HT-29 (cell line): ENCODE measurements at regions not wholly inside any gene's neighbourhood (a gene's known extent, or its start where the extent isn't known, plus 50 kb on each side); places are given as distances from the start of the nearest gene placed in this dataset.

Source experiments
- DNase-seq: peaks from one replicate; pipeline ENCODE4 v3.0.0-alpha.2; 2015; ENCODE audit warnings: low spot score

DNA sequence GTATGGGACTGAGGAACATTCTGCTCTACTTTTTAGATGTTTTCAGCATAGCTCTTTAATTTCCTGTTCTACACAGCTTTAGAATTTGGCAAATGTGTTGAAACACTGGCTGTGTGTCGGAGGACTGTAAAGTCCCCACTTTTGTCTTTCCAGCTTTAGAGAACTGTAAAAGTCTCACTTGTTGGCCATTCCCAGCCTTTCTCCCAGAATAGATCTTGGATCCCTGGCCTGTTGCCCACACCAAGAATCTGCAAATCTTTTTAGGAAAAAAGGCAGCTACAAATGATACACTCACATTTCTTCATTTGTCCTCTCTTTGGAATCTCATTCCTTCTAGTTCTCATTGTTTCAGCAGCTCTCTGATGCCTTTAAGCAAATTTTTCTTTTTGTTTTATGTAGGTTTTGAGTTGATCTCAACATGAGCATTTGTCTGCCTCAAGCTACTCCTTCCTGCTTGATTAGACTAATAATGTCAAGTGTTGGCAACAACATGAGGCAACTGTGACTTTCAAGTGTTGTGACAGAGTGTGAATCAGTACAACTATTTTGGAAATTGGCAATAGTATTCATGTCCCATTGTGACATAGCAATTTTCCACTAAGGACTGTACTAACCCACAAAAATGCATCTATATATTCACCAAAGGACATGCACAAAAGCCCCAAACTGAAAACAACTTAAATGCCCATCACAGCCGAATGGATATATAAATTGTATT, 610.8 kb downstream of the EPHA4 start:
- DNase-seq, result no peak

DNA sequence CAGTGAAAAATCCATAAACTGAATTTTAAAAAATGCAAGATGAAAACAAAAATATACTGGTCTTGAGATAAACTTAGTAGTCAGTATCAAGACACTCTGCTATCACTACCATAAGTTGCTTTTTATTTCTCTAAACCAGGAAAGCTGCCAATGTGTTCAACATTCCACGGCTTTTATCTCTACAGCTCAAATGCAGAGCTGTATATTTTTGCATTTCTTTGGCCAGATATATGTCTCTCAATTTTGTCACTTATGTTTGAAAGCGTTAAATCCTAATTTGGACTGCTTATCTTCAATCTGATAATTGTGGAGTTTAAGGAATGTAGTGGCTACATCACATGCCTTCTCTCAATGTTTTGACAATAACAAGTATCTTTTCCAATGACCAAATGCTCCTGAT, 609.5 kb downstream of the EPHA4 start:
- DNase-seq, result no peak

DNA sequence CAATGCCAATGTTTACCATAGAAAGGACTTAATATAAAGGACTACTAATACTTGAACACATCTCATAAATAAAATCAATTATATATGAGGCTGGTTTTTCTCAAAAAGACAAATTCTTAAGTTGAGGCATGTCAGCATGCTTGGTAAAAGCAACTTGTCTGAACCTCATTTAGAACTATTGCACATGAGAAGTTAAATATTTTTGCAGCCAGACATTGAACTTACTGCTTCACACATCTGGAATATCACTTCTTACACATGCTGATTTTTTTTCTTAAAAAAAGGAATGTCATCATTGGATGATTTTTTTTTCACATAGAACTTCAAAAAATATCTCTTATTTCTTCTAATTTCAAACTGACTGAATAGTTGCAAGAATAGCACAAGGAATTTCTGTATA, 609.0 kb downstream of the EPHA4 start:
- DNase-seq, result no peak

DNA sequence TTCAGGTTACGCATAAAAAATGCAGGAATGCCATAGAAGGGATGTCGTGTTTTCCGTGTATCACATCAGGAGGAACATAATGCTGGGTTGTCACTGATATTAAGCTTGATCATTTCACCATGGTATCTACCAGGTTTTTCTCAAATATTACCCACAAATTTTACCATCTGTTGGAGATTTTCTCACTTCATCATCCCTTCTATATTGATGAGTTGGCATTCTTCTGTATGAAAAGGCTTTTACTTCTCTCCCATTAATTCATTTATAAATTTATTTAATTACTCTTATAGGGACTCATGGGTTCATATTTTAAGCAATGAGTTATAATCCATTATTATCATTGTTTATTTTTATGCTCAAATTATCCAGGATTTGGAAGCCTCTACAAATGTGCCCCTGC, 608.2 kb downstream of the EPHA4 start:
- no peak for DNase-seq

DNA sequence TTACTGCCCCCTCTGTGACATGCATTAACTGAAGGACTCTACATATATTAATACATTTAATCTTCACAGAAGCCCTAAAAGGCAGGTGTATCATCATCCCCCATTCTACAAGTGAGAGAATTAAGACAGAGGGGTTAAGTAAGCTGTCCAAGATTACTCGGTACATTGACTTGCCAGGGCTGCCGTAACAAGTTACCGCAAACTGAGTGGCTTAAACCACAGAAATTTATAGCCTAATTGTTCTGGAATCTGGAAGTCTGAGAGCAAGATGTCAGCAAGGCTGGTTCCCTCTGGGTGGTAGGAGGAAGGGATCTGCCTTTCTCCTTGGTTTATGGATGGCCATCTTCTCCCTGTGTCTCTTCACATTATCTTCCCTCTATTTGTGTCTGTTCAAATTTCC, 605.5 kb downstream of the EPHA4 start:
- no peak for DNase-seq

DNA sequence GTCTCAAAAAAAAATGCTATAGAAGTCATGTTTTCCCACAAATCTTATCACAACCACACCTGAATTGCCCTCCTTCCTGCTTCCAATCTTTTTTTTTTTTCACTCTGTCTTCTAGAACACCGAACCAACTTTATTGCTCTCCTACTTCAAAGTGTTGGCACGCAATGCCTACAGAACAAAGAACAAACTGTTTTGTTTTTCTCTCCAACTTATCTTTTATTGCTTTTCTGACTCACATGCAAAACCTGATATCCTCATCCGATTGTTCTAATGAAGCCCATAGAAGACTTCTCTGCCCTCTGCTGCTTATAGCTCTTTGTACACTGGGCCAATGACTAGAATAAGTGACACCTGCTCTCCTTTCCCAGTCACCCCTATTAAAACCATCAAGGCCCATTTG, 602.8 kb downstream of the EPHA4 start:
- DNase-seq, result no peak

DNA sequence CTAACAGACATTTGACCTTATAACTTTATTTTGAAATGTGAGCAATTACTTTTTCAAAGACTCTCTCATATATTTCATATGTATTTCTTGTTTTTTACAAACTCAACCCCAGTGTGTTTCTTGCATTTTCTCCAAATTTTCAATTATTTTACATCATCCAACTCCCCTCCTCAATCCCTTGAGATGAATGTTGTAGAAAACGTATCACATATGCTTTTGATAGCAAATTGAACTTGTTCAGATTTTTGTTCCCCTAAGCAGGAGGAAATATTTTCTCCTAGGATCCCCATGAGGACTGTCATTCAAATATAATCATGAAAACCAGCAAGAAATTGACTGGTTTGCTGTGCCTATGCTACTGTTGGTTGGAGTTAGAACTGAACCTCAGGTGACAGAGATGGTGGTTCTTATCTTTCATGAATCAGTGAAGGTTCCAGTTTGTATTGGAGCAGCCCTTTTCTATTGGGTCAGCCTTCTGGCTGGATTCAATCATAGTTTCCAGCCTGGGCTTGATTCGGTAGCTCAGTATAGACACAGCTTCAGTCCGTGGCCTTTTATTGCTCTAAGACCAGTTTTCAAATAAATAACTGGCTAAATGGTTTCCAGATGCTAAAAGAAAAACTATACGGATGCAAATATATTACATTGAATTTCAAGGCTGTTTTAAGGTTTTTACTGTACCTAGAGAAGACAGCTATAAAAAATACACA, 591.0 kb downstream of the EPHA4 start:
- DNase-seq, result no peak

DNA sequence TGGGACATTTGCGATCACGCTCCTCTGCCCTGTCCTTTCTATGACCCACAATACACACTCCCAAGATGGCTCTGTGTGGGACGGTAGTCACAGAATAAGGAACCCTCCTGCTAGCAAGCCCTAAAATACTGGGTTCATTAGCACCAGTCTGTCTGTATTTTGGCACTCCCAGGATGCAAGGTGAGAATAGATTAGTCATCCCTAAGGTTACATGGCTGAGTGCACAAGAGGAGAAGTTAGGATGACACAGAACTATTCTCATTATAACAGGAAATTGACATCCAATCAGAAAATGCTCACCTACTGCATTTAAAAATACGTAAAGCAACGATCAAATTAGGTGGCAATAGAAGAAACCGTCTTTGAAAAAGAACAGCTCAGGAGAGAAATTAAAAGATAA, 590.2 kb downstream of the EPHA4 start:
- no peak for DNase-seq

DNA sequence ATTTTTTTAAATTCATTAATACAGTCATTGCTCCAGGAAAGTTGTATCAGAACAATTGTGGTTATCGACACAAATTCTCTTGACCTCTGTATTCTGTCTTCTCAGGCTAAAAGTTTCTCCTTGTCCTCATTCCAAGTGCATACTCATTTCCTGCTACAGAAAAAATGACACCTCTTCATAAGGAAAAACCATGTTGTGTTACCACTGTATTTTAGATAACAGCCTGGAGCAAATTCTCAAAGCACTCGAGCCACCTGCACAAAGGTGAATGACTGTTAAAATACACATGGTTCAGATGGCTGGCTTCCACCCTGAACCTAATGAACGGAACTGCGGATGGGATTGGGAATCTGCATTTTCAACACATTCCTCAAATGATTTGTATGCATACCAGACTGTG, 586.5 kb downstream of the EPHA4 start:
- no peak for DNase-seq

DNA sequence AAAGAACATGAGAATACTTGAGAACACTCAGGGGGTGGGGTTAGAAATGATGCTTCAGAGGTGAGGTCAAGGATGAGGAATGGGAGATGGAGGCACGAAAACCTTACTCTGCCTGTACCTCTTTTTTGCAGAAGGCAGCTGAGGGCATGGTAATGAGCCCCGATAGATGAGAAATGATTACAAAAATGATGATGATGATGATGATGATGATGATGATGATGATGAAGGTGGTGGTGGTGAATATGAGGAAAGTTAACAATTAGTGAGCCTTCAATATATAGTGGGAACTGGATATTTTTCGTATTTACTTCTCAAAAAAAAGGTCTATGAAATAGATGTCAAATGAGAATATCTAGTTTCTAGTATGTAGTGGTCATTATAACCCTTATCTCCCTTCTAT, 584.3 kb downstream of the EPHA4 start:
- no peak for DNase-seq

DNA sequence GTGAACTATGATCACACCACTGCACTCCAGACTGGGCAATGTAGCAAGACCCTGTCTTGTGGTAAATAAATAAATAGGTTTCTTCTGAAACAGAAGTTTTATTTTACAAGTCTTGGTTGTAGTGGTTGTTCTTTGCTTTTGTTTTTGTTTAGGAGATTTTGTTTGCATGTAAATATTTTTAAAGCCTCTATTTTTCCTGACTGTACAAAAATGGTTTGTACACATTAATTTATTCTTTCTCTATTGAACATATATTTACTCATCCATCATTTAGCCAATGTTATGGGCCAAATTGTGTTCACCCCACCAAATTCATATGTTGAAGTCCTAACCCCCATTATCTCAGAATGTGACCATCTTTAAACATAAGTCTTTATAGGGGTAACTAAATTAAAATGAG, 580.1 kb downstream of the EPHA4 start:
- no peak for DNase-seq

DNA sequence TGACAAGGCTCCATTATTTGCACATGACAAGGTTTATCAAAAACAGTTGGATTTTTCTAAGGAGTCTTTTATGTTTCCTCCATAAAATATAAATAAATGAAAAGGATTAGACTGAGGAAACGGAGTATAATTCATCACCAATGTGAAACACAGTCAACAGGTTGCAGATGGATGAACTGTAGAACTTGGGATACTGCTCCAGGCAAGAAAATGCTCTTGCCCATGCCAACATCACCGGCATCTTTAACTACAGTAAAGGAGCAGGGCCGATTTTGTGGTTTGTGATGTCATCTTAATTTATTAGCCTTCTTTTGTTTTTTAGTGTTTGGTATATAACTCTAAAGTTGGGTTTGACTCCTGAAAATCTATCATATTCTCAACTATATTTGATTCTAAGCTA, 577.3 kb downstream of the EPHA4 start:
- DNase-seq, result no peak

DNA sequence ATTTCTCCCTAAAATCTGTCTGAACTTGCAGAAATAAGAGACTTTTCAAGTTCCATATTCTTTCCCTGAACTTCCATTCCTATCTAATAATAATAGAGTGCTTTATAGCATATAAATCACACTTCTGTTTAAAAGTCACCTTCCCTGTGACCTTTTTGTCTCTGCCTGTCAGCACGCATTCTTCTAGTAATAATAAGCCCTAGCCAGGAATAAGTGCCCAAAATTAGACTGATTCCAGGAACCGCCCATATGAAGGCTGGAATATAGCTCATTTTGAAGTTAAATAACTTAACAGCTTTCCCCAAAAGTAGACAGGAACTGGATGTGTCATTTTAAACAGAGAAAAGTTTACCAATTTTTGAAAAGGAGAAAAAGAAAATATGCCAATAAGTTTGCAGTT, 576.5 kb downstream of the EPHA4 start:
- no peak for DNase-seq

DNA sequence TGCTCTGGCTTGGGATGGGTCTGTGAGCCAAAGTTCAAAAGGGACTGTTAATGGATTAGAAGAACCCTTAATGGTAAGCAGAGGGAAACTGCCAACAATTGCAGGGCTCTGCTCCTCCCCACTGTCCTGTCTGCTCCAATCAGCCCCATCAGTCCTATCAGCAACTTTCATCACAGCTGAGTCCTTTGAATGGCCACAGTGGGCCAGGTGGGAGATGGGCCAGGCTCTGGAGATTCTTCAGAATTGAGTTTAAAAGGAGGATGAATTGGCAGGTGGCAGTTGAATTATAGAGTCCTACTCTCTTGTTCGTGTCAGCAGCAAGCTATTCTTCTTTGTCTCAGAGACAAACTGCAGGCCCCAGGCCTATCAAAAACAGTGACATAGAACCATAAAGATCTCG, 573.9 kb downstream of the EPHA4 start:
- DNase-seq, result no peak

DNA sequence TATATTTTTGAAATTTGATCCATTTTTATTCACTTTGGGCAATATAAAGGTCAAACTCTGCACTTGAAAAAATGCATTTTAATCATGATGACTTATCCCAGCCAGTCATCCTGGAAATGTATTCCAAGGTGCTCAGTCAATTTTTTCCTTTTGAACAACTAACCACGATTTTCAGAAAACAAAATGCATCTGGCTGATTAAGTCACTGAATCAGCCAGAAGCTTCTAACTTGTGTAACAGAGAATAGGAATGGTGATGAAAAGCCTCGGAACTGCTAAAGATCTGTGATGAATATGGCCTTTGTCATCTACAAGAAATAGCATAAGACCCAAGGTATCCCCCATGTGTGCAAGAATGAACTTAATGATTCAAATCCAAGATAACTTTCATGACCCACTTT, 572.7 kb downstream of the EPHA4 start:
- no peak for DNase-seq

DNA sequence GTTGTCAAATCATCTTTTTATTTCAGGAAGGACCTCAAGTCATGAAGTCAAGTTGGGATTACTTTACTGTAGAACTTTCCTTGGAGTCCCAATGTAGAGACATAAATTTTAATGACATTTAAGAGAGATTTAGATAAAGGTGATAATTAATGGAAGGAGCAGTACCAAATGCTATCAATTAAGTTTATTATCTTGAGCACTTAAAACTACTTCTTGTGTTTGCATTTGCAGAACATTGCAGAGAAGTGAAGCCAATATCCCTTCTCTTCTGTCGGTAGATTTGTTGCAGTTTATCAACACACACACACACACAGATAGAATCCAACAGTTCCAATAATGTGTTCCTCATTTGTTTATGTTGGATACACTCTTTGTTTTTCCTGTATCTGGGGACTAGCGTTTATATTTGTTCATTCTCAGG, 570.7 kb downstream of the EPHA4 start:
- DNase-seq, result no peak

DNA sequence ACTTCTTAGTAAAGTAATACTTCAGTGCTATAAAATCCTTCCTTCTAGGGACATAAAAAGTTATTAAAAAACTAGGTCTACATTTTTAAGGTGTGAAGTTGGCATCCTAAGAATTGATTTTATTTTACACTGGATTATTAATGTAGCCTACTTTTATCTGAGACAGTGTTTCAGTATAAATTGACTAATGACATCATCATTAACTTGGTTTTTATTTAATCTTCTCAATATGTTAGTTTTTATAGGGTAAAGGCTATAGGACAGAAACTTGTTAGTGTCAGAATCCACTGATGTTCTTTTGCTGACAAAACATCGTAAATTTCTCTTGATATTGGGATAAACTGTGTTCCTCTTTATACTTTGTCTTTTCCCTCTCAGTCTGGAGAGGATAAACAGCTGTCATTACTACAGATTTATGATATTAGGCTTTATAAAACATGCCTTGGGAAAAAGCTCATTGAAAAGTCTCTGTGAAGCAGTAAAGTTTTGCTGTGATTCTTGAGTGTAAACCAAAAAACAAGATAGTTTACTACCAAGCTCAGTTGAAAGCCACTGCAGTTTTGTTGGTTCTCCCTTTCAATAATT, 569.9 kb downstream of the EPHA4 start:
- no peak for DNase-seq

DNA sequence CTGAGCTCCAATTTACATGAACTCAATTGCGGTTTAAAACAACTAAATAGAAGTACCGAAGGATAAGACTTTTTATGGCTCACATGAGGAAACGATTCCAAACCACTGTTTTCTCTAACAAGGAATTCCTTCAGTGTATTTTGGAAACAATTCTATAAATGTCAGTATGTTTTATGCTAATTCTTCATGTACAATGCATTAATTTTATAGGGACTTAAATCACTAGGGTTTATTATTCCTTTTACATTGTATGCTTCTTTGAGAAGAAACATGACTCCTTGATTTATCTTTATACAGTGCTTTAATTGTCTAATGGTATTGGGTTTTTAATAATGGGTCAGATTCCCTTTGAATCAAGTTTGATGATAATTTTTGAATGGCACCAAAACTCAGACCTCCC, 566.8 kb downstream of the EPHA4 start:
- DNase-seq, result no peak

DNA sequence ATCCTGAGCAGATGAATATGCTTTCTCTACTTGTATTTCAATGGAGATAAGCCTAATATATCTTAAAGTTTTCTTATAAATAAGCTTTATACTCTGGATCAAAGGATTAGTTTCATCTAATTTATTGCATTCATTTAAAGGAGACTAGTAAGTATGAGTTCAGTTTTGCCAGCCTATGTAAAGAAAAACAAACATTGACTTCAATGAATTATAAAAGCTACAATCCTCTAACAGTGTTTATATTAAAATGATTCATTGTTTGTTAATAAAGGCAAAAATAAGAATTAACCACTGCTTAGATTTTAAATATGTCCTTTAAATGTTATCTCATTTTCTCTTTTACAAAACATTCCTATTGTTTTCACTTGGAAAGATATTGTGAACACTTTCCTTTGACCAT, 566.0 kb downstream of the EPHA4 start:
- DNase-seq, result no peak

DNA sequence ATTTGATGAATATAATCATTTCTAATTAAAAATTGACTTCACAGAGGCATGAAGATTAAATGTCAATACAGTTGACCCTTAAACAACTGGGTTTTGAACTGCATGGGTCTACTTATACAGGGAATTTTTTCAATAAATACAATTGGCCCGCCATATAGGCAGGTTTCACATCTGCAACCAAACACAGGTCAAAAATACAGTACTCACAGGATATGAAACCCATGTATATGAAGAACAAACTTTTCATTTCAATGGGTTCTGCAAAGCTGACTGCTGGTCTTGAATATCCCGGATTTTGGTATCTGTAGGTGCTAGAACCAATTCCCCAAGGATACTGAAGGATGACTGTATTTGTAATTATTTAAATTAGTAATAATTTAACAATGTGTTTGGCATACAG, 555.6 kb downstream of the EPHA4 start:
- no peak for DNase-seq

DNA sequence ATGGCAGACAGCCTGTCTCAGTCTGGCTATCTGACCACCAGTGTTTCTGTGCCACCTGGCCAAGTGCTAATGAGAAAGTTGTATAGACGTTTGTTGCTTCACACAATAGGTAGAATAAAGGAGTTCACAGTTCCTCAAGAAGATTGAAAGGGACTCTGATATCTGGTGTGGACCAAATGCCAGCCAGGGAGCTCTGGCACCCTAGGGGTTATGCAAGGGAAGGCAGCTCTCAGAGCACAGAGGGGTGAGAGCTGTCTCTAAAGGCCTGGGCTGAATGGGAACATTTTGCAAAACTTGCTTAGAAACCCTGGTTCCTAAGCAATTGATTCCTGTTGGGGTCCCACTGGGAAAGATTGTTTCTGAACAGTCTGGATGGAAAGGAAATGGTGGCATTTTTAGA, 553.8 kb downstream of the EPHA4 start:
- DNase-seq, result no peak

DNA sequence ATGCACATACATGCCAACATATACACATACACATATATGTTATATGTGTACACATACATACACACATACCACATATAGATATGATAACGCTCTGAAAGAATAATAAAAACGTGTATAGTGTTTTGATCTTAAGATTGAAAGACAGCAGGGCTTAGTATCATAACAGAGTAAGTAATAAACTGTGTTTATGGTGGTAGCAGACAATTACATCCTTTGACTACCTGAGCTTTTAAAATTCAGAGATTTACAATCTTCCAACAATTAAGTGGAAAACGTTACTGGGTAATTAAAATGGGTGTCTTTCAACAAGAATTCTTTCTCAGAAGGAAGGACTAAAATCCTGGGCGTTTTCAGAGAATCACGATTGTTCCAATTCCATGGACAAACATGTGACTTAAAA, 552.4 kb downstream of the EPHA4 start:
- no peak for DNase-seq

DNA sequence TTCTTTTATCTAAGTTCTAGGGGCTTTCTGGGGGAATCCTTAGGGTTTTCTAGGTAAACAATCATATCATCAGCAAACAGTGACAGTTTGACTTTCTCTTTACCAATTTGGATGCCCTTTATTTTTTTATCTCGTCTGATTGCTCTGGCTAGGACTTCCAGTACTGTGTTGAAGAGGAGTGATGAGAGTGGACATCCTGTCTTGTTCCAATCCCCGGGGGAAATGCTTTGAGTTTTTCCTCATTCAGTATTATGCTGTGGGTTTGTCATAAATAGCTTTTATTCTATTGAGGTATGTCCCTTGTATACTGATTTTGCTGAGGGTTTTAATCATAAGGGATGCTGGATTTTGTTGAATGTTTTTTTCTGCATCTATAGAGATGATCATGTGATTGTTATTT, 549.5 kb downstream of the EPHA4 start:
- no peak for DNase-seq
